ENCODE measurements at regions not wholly inside any gene's neighbourhood (a gene's known extent, or its start where the extent isn't known, plus 50 kb on each side); places are given as distances from the start of the nearest gene placed in this dataset.

- no peak for TF ChIP-seq CTCF (IDR thresholded peaks at IDR 0.05; ENCODE audit: borderline replicate concordance, insufficient read depth, low read depth, low read length)
- H3K4me3 ChIP-seq (ENCODE audit: low read depth, low read length), result no peak overlapping the region
These were observed 261.5 kb downstream of the BRD1 start for GRCh38 chr22:49566141-49566541.

GRCh38 chr22:49565516-49565855 lies 262.2 kb downstream of the BRD1 start:
- no peak overlapping the region for H3K4me3 ChIP-seq (ENCODE audit: low read depth, low read length)
- no peak for TF ChIP-seq CTCF (IDR thresholded peaks at IDR 0.05; ENCODE audit: borderline replicate concordance, insufficient read depth, low read depth, low read length)

- no peak for TF ChIP-seq CTCF (IDR thresholded peaks at IDR 0.05; ENCODE audit: borderline replicate concordance, insufficient read depth, low read depth, low read length)
- no peak overlapping the region for H3K4me3 ChIP-seq (ENCODE audit: low read depth, low read length)
These were observed 262.8 kb downstream of the BRD1 start for GRCh38 chr22:49564666-49565515.

GRCh38 chr22:49564054-49564453 lies 263.6 kb downstream of the BRD1 start:
- no peak overlapping the region for H3K4me3 ChIP-seq (ENCODE audit: low read depth, low read length)
- TF ChIP-seq CTCF (IDR thresholded peaks at IDR 0.05; ENCODE audit: borderline replicate concordance, insufficient read depth, low read depth, low read length), result no peak

- no peak overlapping the region for H3K4me3 ChIP-seq (ENCODE audit: low read depth, low read length)
- TF ChIP-seq CTCF (IDR thresholded peaks at IDR 0.05; ENCODE audit: borderline replicate concordance, insufficient read depth, low read depth, low read length), result no peak
These were observed 264.9 kb downstream of the BRD1 start for GRCh38 chr22:49562685-49563249.

GRCh38 chr22:49561976-49562375 lies 265.7 kb downstream of the BRD1 start:
- no peak for TF ChIP-seq CTCF (IDR thresholded peaks at IDR 0.05; ENCODE audit: borderline replicate concordance, insufficient read depth, low read depth, low read length)
- H3K4me3 ChIP-seq (ENCODE audit: low read depth, low read length), result no peak overlapping the region

GRCh38 chr22:49561338-49561737 lies 266.3 kb downstream of the BRD1 start:
- no peak overlapping the region for H3K4me3 ChIP-seq (ENCODE audit: low read depth, low read length)
- TF ChIP-seq CTCF (IDR thresholded peaks at IDR 0.05; ENCODE audit: borderline replicate concordance, insufficient read depth, low read depth, low read length), result no peak
